H1 (cell line): ENCODE measurements at regions not wholly inside any gene's neighbourhood (a gene's known extent, or its start where the extent isn't known, plus 50 kb on each side); places are given as distances from the start of the nearest gene placed in this dataset.

Experiments used
- CTCF ChIA-PET: fragments of 300-600 bp; sonication (Branson Sonifier 250); formaldehyde crosslinking; loops from one replicate; lab custom pipeline; 2021; ENCODE audit not compliant: partially characterized antibody; lab: Charles Lee
- POLR2A ChIA-PET: fragments of 300-600 bp; sonication (Branson Sonifier 250); formaldehyde crosslinking; loops from one replicate; lab custom pipeline; 2021; ENCODE audit warnings: inconsistent platforms; ENCODE audit not compliant: partially characterized antibody; lab: Charles Lee
- DNase-seq, 2 experiments: peaks; one replicate each; pipeline versions ENCODE4 v3.0.0 to v3.0.0-alpha.2; 2010 to 2022; ENCODE audit warnings: low spot score in 2 of 2, low read depth in 1 of 2, mixed read lengths in 1 of 2
- FAIRE-seq: peaks from 2 replicates; lab custom pipeline; 2011; peaks lifted over from hg19 to GRCh38; lab: Jason Lieb, UNC
- H2AFZ ChIP-seq: 2 replicates; pipeline ENCODE4 v1.8.1; 2012; ENCODE audit warnings: low read length, inconsistent platforms
- H2AK5ac ChIP-seq: 2 replicates; pipeline ENCODE4 v1.6.1; 2013; ENCODE audit warnings: low read depth, low read length
- H2BK120ac ChIP-seq: replicated peaks from 2 replicates; pipeline ENCODE3; 2013; ENCODE audit warnings: low read depth, low read length, inconsistent platforms
- H2BK12ac ChIP-seq: 2 replicates; pipeline ENCODE4 v1.6.1; 2013; ENCODE audit warnings: low read depth, low read length
- H2BK15ac ChIP-seq: 2 replicates; pipeline ENCODE4 v1.6.1; 2013; ENCODE audit warnings: low read length
- H2BK20ac ChIP-seq: 2 replicates; pipeline ENCODE4 v1.6.1; 2013; ENCODE audit warnings: low read length
- H2BK5ac ChIP-seq: 2 replicates; pipeline ENCODE4 v1.6.1; 2013; ENCODE audit warnings: low read depth, low read length
- H3K14ac ChIP-seq: 2 replicates; pipeline ENCODE4 v1.6.1; 2013; ENCODE audit warnings: inconsistent platforms; ENCODE audit not compliant: insufficient read length
- H3K18ac ChIP-seq: 2 replicates; pipeline ENCODE4 v1.6.1; 2013; ENCODE audit warnings: low read length; ENCODE audit errors: extremely low read depth
- H3K23ac ChIP-seq: 2 replicates; pipeline ENCODE4 v1.6.1; 2013; ENCODE audit warnings: inconsistent platforms; ENCODE audit not compliant: insufficient read length
- H3K23me2 ChIP-seq: 2 replicates; pipeline ENCODE4 v1.6.1; 2013; ENCODE audit warnings: low read depth, low read length
- H3K27ac ChIP-seq: 2 replicates; pipeline ENCODE4 v1.6.1; 2011; ENCODE audit warnings: low read depth, low read length, inconsistent platforms
- H3K27me3 ChIP-seq, 4 experiments: replicated peaks in 1 of 4; 1 replicate in 1 of 4; 2 replicates in 3 of 4; pipeline versions ENCODE4 v1.6.1 to v1.8.1; 2011 to 2013; ENCODE audit warnings: low read length in 3 of 4, mild to moderate bottlenecking in 3 of 4, inconsistent platforms in 2 of 4, mixed read lengths in 2 of 4, moderate library complexity in 1 of 4; ENCODE audit not compliant: control insufficient read depth in 3 of 4, insufficient read depth in 3 of 4; ENCODE audit errors: extremely low read depth in 1 of 4
- H3K36me3 ChIP-seq, 4 experiments: 2 replicates each; pipeline versions ENCODE4 v1.6.1 to v1.8.1; 2011 to 2013; ENCODE audit warnings: mild to moderate bottlenecking in 4 of 4, low read length in 3 of 4, moderate library complexity in 2 of 4, control low read depth in 1 of 4, inconsistent platforms in 1 of 4; ENCODE audit not compliant: insufficient read depth in 4 of 4, control insufficient read depth in 2 of 4
- H3K4ac ChIP-seq: replicated peaks from 2 replicates; pipeline ENCODE3; 2013; ENCODE audit warnings: low read length, low read depth, mixed read lengths, inconsistent platforms; ENCODE audit not compliant: insufficient read length
- H3K4me1 ChIP-seq, 4 experiments: replicated peaks in 1 of 4; 1 replicate in 1 of 4; 2 replicates in 3 of 4; pipeline versions ENCODE4 v1.6.1 to v1.8.1; 2011 to 2013; ENCODE audit warnings: low read length in 3 of 4, inconsistent platforms in 2 of 4, mixed read lengths in 1 of 4; ENCODE audit not compliant: insufficient read depth in 4 of 4, control insufficient read depth in 3 of 4
- H3K4me2 ChIP-seq, 2 experiments: 2 replicates each; pipeline versions ENCODE4 v1.6.1 to v1.8.1; 2011 to 2013; ENCODE audit warnings: low read depth in 2 of 2, low read length in 2 of 2, control low read depth in 1 of 2, inconsistent platforms in 1 of 2, mild to moderate bottlenecking in 1 of 2; ENCODE audit not compliant: insufficient read depth in 1 of 2
- H3K4me3 ChIP-seq, 4 experiments: fragments of 200-600, 300-600 bp in 1 of 4; sonication (generic), shearing (Covaris generic), sonication (Bioruptor Twin) in 1 of 4; 2 replicates each; pipeline versions ENCODE4 v1.5.1 to v1.8.1; 2011 to 2016; ENCODE audit warnings: low read length in 4 of 4, low read depth in 3 of 4, control low read depth in 2 of 4, inconsistent platforms in 2 of 4, mild to moderate bottlenecking in 2 of 4, mixed read lengths in 1 of 4, moderate library complexity in 1 of 4; ENCODE audit not compliant: insufficient read depth in 2 of 4; ENCODE audit errors: extremely low read depth in 1 of 4
- H3K56ac ChIP-seq: replicated peaks from 2 replicates; pipeline ENCODE3; 2013; ENCODE audit warnings: low read depth, mild to moderate bottlenecking, mixed read lengths, low read length, inconsistent platforms; ENCODE audit not compliant: insufficient read length
- H3K79me1 ChIP-seq: 2 replicates; pipeline ENCODE4 v1.6.1; 2013; ENCODE audit warnings: low read depth, low read length, control low read depth
- H3K79me2 ChIP-seq, 2 experiments: 2 replicates each; pipeline versions ENCODE4 v1.6.1 to v1.8.1; 2012 to 2013; ENCODE audit warnings: low read length in 2 of 2, mild to moderate bottlenecking in 2 of 2, inconsistent platforms in 1 of 2; ENCODE audit not compliant: insufficient read depth in 2 of 2, control insufficient read depth in 1 of 2
- H3K9ac ChIP-seq, 4 experiments: replicated peaks in 1 of 4; 1 replicate in 1 of 4; 2 replicates in 3 of 4; pipeline versions ENCODE4 v1.6.1 to v1.8.1; 2011 to 2013; ENCODE audit warnings: low read depth in 3 of 4, low read length in 3 of 4, control low read depth in 2 of 4, mild to moderate bottlenecking in 2 of 4, moderate library complexity in 2 of 4, inconsistent platforms in 1 of 4; ENCODE audit errors: extremely low read depth in 1 of 4
- H3K9me3 ChIP-seq, 2 experiments: 2 replicates each; pipeline versions ENCODE4 v1.6.1 to v1.8.1; 2012 to 2013; ENCODE audit warnings: mild to moderate bottlenecking in 2 of 2, moderate library complexity in 2 of 2, control low read depth in 1 of 2, inconsistent platforms in 1 of 2, low read depth in 1 of 2, low read length in 1 of 2, mixed read lengths in 1 of 2; ENCODE audit not compliant: insufficient read depth in 2 of 2
- H4K20me1 ChIP-seq, 2 experiments: replicated peaks in 1 of 2; 2 replicates each; pipeline versions ENCODE3 to v1.8.1; 2011 to 2013; ENCODE audit warnings: inconsistent platforms in 2 of 2, low read length in 2 of 2, mild to moderate bottlenecking in 1 of 2; ENCODE audit not compliant: insufficient read depth in 2 of 2, control insufficient read depth in 1 of 2
- H4K5ac ChIP-seq: 2 replicates; pipeline ENCODE4 v1.6.1; 2013; ENCODE audit warnings: low read length, low read depth, mixed read lengths, inconsistent platforms; ENCODE audit not compliant: insufficient read length
- H4K8ac ChIP-seq: 2 replicates; pipeline ENCODE4 v1.8.0; 2013; ENCODE audit warnings: mild to moderate bottlenecking, moderate library complexity, low read length, inconsistent platforms; ENCODE audit not compliant: insufficient read depth; ENCODE audit errors: extremely low read depth
- H4K91ac ChIP-seq: replicated peaks from 2 replicates; pipeline ENCODE3; 2013; ENCODE audit warnings: low read length, mixed read lengths, inconsistent platforms; ENCODE audit not compliant: insufficient read length
- EGR1 ChIP-seq: IDR thresholded peaks from 2 replicates; pipeline ENCODE4 v1.6.1; 2011; ENCODE audit warnings: low read depth, low read length, borderline replicate concordance
- FOSL1 ChIP-seq: IDR thresholded peaks from 2 replicates; pipeline ENCODE4 v1.6.1; 2011; ENCODE audit warnings: mild to moderate bottlenecking, low read depth, low read length, moderate library complexity; ENCODE audit not compliant: insufficient read depth
- JUND ChIP-seq: IDR thresholded peaks from 2 replicates; pipeline ENCODE4 v1.6.1; 2011; ENCODE audit warnings: mild to moderate bottlenecking, improper control_type of control experiment, low read length
- MAFK ChIP-seq: IDR thresholded peaks from 2 replicates; pipeline ENCODE4 v1.6.1; 2012; ENCODE audit warnings: low read depth, mild to moderate bottlenecking, improper control_type of control experiment, low read length
- RXRA ChIP-seq: IDR thresholded peaks from 2 replicates; pipeline ENCODE4 v1.6.1; 2011; ENCODE audit warnings: low read depth, mild to moderate bottlenecking, low read length, moderate library complexity; ENCODE audit not compliant: insufficient read depth
- WGBS, 2 experiments: shearing (Covaris generic) in 1 of 2; methylation state at CpG; one replicate each; pipeline versions ENCODE4 v1.1.6 to v1.1.7; 2013 to 2015; ENCODE audit warnings: low lambda C conversion rate in 2 of 2, mixed read lengths in 2 of 2, inconsistent platforms in 1 of 2, low coverage in 1 of 2, missing lambda C conversion rate in 1 of 2; ENCODE audit not compliant: insufficient replicate concordance in 2 of 2, insufficient coverage in 1 of 2, insufficient read length in 1 of 2; ENCODE audit errors: extremely low coverage in 1 of 2, missing lambda C conversion rate in 1 of 2; 5-methylcytosine and 5-hydroxymethylcytosine counted together

- Histone ChIP-seq H3K9me3 (no peaks in the 10 kb centered on the region), H3K23ac (no peak overlapping the region), H2BK5ac (no peak overlapping the region), H2BK20ac (no peak overlapping the region), H3K4me2 (no peak overlapping the region), H4K91ac (no peak overlapping the region), H4K20me1 (no peaks in the 10 kb centered on the region), H3K4me3 (no peak overlapping the region), H2AFZ (no peak overlapping the region), H3K56ac (no peak overlapping the region), H2BK12ac (no peak overlapping the region), H3K18ac (no peak overlapping the region), H3K9ac (no peak overlapping the region), H2AK5ac (no peak overlapping the region), H3K79me1 (no peaks in the 10 kb centered on the region), H2BK15ac (no peak overlapping the region), H4K5ac (no peak overlapping the region), H3K4me1 (no peaks in the 10 kb centered on the region; a peak in 1 of 7 replicates), H4K8ac (no peak overlapping the region), H2BK120ac (no peak overlapping the region), H3K79me2 (no peaks in the 10 kb centered on the region), H3K23me2 (no peaks in the 10 kb centered on the region), H3K4ac (no peak overlapping the region), H3K36me3 (no peaks in the 10 kb centered on the region), H3K27ac (no peak overlapping the region), H3K27me3 (no peaks in the 10 kb centered on the region), H3K14ac (no peak overlapping the region)
- DNase-seq (no peak), FAIRE-seq (no peak)
- ChIA-PET CTCF (interaction anchor here (0.6 to 7.2 kb wide), 3 partner anchors 8 to 134 kb away, joined by 3 to 95 read pairs (median 7); no protein-coding TSS in a partner anchor), POLR2A (interaction anchor here (0.6 kb wide), 1 partner anchor 276 kb away, joined by 6 read pairs; no protein-coding TSS in a partner anchor)
- 91% methylated on average over 1 of the region's 1 CpG; no CpG with 5 or more reads in 1 of the 2 experiments for WGBS, 2 experiments
- TF ChIP-seq JUND, result no peak
- no peak for TF ChIP-seq RXRA
- no peak for TF ChIP-seq FOSL1
- TF ChIP-seq MAFK, result peak; percentile 91
- TF ChIP-seq EGR1, result no peak
Observed at GRCh38 chr3:135908737-135909136, 56.8 kb upstream of the PPP2R3A start.
